ENCODE measurements at regions not wholly inside any gene's neighbourhood (a gene's known extent, or its start where the extent isn't known, plus 50 kb on each side); places are given as distances from the start of the nearest gene placed in this dataset.

GRCh38 chr4:11564021-11564420 is 135.3 kb upstream of the HS3ST1 start:
- 19% methylated on average over 2 of the region's 2 CpGs for WGBS
- no peak for DNase-seq (ENCODE audit: low spot score)
- Histone ChIP-seq H3K36me3 (no peaks in the 10 kb centered on the region), H3K4me1 (replicated peaks) (no peaks in the 10 kb centered on the region), H3K27ac (no peak overlapping the region), H3K9me3 (no peaks in the 10 kb centered on the region), H3K4me3 (no peak overlapping the region), H3K27me3 (replicated peaks; ENCODE audit: insufficient read depth) (no peaks in the 10 kb centered on the region)
- TF ChIP-seq POLR2AphosphoS5 (IDR thresholded peaks at IDR 0.05) (no peak), POLR2A (IDR thresholded peaks at IDR 0.05) (no peak), CTCF (IDR thresholded peaks at IDR 0.05) (no peak)
- intact Hi-C loops (cut with DNase I) = no loop called here

- Histone ChIP-seq H3K9me3 (no peaks in the 10 kb centered on the region), H3K4me3 (no peak overlapping the region), H3K36me3 (no peaks in the 10 kb centered on the region), H3K27me3 (replicated peaks; ENCODE audit: insufficient read depth) (no peaks in the 10 kb centered on the region), H3K27ac (no peak overlapping the region), H3K4me1 (replicated peaks) (no peaks in the 10 kb centered on the region)
- intact Hi-C loops (cut with DNase I) = no loop called here
- DNase-seq (ENCODE audit: low spot score) = no peak
- TF ChIP-seq POLR2AphosphoS5 (IDR thresholded peaks at IDR 0.05) = no peak
- TF ChIP-seq POLR2A (IDR thresholded peaks at IDR 0.05) = no peak
Observed at GRCh38 chr4:11549525-11549924, 120.8 kb upstream of the HS3ST1 start.

- TF ChIP-seq POLR2A (IDR thresholded peaks at IDR 0.05) (no peak), POLR2AphosphoS5 (IDR thresholded peaks at IDR 0.05) (no peak), CTCF (IDR thresholded peaks at IDR 0.05) (no peak)
- 89% methylated on average over 1 of the region's 1 CpG for WGBS
- Histone ChIP-seq H3K36me3 (no peaks in the 10 kb centered on the region), H3K4me3 (no peak overlapping the region), H3K4me1 (replicated peaks) (no peaks in the 10 kb centered on the region), H3K27ac (no peak overlapping the region), H3K27me3 (replicated peaks; ENCODE audit: insufficient read depth) (no peaks in the 10 kb centered on the region), H3K9me3 (no peaks in the 10 kb centered on the region)
- no peak for DNase-seq (ENCODE audit: low spot score)
- intact Hi-C loops (cut with DNase I) = no loop called here
Observed at GRCh38 chr4:11548597-11549082, 119.9 kb upstream of the HS3ST1 start.

- WGBS = 100% methylated on average over 1 of the region's 1 CpG
- H3K4me3 ChIP-seq = no peak overlapping the region
- H3K9me3 ChIP-seq = no peaks in the 10 kb centered on the region
- no peak overlapping the region for H3K27ac ChIP-seq
- TF ChIP-seq POLR2AphosphoS5 (IDR thresholded peaks at IDR 0.05) (no peak), CTCF (IDR thresholded peaks at IDR 0.05) (no peak), POLR2A (IDR thresholded peaks at IDR 0.05) (no peak)
- DNase-seq (ENCODE audit: low spot score) = no peak
- intact Hi-C loops (cut with DNase I) = no loop called here
- no peaks in the 10 kb centered on the region for H3K27me3 ChIP-seq (replicated peaks; ENCODE audit: insufficient read depth)
- H3K36me3 ChIP-seq = no peaks in the 10 kb centered on the region
- no peaks in the 10 kb centered on the region for H3K4me1 ChIP-seq (replicated peaks)
Observed at GRCh38 chr4:11546391-11547175, 117.9 kb upstream of the HS3ST1 start.

GRCh38 chr4:11545651-11546050 is 117.0 kb upstream of the HS3ST1 start:
- no peak overlapping the region for H3K4me3 ChIP-seq
- intact Hi-C loops (cut with DNase I) = no loop called here
- 93% methylated on average over 3 of the region's 3 CpGs for WGBS

More at GRCh38 chr4:11545651-11546050, 117.0 kb upstream of the HS3ST1 start:
- no peak overlapping the region for H3K27ac ChIP-seq
- H3K4me1 ChIP-seq (replicated peaks) = no peaks in the 10 kb centered on the region
- H3K9me3 ChIP-seq = no peaks in the 10 kb centered on the region
- no peaks in the 10 kb centered on the region for H3K36me3 ChIP-seq
- TF ChIP-seq POLR2AphosphoS5 (IDR thresholded peaks at IDR 0.05) = no peak
- no peak for TF ChIP-seq POLR2A (IDR thresholded peaks at IDR 0.05)
- no peak for TF ChIP-seq CTCF (IDR thresholded peaks at IDR 0.05)
- H3K27me3 ChIP-seq (replicated peaks; ENCODE audit: insufficient read depth) = no peaks in the 10 kb centered on the region
- DNase-seq (ENCODE audit: low spot score) = no peak
